MV-4-11 (cell line): ENCODE measurements at regions not wholly inside any gene's neighbourhood (a gene's known extent, or its start where the extent isn't known, plus 50 kb on each side); places are given as distances from the start of the nearest gene placed in this dataset.
A peak's percentile ranks its signal among the peaks of the same experiment; 100 is the strongest.

ENCODE experiments used
- DNase-seq: peaks from one replicate; lab custom pipeline; 2025; lab: John Stamatoyannopoulos, UW

DNA sequence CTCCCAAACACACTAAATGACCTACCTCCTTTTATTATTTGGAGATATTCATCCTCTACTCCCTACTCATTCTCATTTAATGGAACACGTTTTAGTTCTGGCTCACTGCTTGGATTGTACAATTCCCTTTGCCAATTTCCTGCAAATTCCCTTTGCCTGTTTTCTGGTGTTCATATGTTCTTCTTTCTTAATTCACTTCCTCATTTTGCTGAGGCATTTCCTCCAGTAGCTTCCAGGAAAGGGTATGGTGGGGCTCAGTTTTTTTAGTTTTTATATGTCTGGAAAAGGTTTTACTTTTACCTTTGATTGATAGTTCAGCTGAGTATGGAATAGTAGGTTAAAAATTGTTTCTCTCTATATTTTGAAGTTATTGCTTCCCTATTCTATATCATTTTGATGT lies 143.6 kb upstream of the GOLIM4 start:
- no peak for DNase-seq

DNA sequence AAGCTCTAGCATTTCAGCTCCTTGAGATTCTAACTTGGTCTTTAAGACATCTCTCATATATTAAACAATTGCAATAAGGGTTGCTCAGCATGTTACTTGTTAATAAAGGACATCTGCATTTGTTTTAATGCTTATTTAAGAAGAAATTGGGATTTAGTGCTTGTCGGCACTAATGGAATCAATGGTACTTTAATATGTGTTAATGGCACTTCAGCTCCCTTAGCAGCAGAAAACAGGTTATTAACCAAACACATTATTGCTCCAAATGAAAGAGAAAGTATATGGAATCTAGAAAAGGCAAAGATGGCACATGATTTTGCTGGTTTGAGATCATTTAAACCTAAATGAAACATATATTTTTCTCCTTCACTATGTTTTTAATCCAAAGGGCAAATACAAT lies 137.3 kb upstream of the GOLIM4 start:
- no peak for DNase-seq

DNA sequence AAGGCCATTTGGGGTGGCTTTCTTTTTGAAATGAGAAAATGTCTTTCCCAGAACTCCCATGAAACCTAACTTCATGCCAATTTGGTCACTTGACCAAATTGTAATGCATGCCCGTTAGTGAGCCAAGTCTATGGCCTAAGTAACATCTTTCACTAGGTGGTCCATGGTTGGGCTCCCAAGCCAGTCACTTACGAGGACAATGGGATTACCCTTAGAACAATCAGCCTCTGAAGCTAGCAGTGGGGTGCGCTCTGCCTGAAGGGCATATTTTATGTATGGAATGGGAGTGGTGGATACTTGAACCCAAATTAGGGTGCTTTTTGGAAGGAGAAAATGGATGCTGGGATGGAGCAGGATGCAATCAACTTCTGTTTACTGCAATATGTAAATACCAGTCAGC lies 127.4 kb upstream of the GOLIM4 start:
- DNase-seq = no peak

DNA sequence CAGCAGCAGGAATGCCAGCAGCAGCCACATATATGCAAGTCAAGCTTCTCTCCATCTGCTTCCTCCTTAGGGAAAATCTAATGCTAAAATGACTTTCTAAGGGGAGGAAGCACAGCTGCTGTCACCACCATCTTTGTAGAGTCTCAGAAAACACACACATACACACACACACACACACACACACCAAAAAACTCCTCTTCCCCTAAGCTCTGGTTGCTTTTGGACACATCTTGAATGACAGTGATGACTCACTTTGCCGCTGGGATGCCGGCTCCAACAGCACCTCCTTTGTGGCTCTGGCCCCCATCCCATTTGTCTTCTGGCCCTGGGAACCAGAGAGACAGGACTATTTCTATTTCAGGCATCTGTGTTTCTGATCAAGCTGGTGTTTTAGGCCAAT lies 124.8 kb upstream of the GOLIM4 start:
- DNase-seq = no peak

DNA sequence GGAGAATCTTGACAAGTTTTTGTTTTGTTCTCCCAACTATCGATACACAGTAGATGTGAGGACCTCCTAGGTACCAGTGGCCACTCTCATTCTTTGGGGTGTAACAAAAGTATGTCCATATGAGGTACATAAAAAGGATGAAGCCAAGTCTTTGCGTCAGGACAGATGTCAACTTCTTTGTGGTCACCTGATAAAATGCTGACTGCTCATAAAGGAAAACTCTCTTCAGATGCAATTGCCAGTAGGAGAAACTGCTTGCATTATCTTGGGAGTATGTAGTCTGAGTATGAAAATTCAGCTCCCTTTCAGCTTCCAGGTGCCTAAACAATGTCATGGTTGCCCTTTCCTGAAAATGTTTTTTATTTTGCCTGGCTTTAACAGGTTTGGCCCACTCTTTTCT lies 123.8 kb upstream of the GOLIM4 start:
- no peak for DNase-seq

DNA sequence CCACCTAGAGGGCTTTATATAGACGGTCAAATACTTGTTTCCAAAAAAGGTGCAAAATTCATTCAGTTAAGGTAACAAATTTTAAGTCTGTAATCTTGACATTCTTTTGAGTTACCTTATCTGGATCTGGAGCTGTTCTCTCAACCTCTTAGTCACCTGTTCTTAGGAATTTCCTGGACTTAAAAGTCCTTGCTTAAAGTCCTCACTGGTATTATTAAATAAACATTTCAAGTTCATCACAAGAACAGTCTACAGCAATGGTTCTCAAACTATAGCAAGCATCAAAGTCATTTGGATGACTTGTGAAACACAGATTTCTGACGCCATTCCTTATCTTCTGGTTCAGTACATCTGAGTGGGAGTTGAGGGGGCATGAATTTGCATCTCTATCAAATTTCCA lies 122.9 kb upstream of the GOLIM4 start:
- no peak for DNase-seq

DNA sequence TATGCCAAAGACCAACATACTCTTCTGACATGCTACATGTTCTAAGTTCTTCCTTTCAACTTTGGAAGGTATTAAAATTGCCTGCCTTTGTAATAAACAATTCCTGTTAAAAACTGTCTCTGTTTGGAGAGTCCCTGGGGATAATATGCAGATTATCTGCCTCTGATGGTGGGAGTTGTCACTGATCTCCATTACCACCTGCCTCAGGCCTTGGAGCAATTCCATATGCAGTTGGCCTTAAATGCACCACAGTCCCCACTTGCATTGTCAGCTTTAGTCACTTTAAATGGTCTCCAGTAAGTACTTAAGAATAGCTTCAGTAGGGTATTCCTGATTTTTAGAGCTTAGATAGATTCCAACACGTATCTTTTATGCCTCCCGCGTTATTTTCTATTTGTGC lies 121.1 kb upstream of the GOLIM4 start:
- no peak for DNase-seq

DNA sequence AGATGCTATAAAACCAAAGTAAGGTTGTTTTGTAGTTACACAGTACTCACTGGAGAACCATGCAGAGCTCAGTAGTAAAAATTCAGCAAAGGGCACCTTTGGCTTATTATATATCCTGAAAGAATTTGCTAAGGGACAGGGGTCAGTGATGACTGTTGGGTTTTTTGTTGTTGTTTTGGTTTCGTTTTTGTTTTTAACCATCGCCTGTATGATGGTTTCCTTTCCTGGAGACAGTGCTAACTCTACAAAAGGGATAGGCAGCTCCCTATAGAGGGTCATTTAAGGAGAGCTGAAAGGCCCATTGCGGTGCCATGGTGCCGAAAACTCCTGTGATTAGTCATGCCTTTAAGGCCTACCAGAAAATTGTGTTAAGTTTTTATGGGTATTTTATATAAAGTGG lies 118.2 kb upstream of the GOLIM4 start:
- DNase-seq = no peak

DNA sequence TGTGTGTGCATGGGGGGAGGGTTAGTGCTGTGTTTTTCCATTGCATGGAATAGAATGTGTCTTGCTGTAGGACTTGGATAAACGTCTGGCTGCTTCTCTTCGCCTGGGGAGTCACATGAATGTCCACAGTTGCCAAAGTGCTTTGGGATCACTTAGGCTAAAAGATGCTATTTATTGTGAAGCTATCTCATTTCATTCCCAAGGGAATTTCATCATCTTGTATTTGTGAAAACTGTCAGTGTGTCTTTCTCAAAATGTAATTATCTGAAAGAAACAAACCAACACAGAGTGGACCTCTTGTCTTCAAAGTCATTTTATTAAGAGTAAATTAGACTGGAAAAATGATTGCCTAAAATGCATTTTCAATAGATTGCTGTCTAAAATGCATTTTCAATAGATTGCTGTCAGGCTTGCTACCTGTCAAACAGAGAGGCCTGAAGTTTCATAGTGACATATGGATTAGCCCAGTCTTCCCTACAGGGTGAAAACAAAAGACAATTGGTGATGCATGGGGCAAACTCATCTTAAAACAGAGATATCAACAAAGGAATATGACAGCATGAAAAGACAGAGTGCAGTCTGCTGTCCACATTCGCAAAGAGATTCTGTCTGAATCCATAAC lies 117.1 kb upstream of the GOLIM4 start:
- DNase-seq = no peak

DNA sequence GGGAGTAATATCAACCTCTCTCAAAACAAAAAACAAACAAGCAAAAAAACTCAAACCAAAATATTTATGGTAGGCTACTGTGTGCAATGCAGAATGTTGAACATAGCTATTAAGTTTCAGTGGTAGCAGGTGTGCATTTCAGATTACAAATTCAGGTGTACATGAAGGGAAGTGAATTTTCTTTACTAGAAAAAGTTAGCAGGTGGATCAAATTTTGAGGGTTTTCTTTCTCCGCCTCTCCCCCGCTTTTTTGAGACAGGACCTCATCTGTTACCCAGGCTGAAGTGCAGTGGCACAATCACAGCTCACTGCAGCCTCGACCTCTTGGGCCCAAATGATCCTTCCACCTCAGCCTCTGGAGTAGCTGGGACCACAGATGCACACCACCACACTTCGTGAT lies 109.7 kb upstream of the GOLIM4 start:
- no peak for DNase-seq

DNA sequence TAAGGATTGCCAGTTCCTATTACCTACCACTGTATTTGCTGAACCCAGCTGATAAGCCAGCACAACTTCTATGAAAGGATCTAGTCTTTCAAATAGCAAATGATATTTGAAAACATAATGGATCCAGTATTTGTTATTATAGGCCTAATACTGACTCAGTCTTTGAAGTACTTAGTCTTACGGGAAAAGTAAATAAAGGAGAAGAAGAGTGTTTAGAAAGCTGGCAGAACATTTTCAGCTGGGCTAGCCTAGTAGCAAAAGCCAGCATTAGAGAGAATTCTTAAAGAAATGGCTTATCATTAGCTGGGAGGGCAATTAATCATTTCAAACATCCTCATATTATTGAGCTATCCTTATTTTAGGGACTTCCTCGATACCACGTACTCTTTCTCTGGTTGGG lies 101.4 kb upstream of the GOLIM4 start:
- no peak for DNase-seq

DNA sequence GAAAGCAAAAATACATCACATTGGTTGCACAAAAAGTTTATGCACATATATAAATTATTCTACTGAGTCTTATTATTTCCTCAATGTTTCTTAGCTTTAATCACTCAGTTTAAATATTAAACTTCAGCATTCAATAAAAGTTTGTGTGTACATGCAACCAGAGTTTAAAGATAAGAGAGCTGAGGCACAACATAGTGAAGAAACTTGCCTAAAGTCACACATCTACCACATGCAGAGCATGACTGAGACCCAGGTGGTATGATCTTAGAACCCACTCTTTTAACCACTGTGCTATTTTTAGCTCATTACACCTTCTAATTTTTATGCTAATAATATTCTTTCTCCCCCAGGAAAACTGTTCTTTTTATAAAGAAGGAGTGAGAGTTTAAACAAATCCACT lies 96.1 kb upstream of the GOLIM4 start:
- no peak for DNase-seq

DNA sequence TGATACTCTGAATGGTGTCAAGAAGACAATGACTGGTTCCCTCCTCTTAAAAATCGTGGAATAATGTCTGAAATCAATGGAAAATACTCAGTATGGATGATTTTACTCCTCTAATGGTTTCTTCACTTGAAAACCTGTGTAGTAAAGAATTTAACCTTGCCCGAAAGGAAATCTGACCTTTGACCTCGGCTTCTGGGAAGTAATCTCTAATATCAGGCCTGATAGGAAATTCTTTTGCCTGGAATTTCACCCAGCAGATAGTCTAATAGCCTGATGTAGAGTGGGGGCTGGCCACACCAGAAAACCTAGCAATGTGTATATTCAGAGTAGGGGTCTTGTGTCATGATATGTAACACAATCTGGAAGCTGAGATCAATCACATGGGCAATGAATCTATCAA lies 91.5 kb upstream of the GOLIM4 start:
- DNase-seq = no peak

DNA sequence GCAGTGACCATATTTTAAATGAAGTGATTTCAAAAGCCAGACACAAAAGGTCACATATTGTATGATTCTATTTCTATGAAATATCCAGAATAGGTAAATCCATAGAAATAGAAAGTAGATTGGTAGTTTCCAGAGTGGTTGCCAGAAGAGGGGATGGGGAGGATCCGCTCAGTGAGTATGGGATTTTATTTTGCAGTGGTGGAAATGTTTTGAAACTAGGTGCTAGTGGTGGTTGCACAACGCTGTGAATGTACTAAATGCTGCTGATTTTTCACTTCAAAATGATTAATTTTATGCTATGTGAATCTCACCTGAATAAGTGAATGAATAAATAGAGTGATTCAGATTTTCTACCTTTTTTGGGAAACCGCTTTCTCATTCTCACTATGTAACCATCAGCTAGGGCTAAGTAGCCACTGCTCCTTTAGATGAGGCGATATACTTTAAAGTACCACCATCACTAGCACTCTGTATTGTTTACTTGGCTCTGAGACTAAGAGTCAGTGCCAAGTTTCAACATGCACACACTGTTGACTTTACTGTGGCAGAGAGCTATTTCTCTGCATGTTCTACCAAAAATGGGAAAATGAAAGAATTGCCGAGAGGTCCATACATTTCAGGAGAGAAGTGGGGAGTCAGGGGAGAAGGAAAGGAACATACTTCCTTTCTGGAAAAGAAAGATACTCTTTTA lies 90.7 kb upstream of the GOLIM4 start:
- DNase-seq = no peak

DNA sequence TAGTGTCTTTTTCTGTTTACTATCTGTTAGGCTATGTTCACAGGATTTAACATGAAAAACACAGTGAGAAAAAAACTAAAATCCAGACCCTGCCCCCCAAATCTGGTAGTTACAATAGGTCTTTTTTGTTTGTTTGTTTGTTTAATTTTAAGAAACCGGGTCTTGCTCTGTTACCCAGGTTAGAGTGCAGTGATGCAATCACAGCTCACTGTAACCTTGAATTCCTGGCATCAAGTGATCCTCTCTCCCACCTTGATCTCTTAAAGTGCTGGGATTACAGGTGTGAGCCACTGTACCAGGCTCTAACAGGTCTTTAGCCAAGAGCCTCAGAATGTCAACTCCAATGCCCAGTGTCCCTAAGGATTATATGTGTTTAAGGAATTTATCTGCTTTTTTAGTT lies 88.0 kb upstream of the GOLIM4 start:
- no peak for DNase-seq

DNA sequence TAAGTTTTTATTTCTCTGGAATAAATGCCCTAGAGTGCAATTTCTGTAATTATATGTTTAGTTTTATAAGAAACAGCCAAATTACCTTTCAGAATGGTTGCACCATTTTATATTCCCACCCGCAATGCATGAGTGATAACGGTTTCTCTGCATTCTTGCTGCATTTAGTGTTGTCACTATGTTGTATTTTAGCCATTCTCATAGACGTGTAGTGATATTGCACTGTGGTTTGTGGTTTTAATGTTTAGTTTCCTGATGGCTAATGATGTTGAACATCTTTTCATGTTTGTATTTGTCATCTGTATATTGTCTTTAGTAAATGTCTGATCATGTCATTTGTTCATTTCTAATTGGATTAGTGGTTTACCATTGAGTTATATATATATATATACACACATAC lies 73.0 kb upstream of the GOLIM4 start:
- DNase-seq = no peak

DNA sequence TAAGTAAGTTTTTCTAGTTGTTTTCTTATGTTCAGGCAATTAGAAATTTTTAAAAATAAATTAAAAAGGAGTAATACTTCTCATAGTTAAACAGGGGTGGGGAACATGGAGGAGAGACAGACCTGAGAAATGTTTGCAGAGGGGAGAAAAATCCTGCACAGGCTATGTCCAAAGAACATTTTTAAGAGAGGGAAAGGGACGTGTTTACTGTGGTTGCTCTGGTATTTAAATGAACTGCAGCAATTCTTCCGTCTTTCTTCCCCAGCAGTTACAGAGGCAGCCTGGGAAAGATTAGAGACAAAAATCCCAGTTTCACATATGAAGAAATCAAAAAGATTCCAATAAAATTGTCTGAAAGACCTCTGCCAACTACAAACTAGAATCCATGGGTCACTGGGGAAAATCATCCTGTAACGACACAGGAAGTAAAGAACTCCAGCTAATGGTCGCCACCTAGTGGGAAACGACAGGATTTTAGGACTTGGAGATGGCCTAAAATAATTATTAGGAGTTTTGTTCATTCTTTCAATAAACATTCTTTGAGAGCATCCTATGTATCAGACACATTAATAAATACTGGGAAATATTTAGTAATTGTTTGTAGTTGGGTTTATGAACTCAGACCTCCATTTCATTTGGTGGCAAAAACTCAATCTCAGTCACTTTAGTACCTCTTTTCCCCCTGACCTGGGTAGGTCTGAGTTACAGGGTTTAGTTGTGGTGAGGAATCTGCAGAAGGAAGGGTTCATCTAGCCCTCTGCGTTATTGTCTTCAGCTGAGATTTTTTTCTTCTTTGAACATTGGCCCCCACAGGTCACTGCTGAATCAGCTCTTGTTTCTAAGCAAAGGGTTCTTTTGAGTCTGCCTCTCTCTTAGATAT lies 69.9 kb upstream of the GOLIM4 start:
- DNase-seq = peak; percentile 64

DNA sequence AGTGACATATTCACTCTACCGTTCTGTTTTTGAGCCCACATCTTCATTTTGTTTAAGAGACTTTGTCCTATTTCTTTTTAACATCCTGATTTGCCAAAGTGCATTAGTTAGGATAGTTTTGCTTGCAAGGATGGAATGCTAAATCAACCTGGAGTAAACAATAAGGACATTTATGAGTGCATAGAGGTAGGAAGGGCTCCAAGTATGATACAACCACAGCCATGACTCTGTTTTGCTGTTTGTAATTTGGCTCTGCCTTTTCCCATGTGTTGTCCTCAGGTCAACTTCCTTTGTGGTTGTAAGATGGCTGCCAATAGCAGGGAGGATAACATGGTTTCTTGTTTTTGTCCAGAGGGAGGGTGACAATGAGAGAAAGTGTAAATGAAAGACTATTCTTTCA lies 66.4 kb upstream of the GOLIM4 start:
- no peak for DNase-seq

DNA sequence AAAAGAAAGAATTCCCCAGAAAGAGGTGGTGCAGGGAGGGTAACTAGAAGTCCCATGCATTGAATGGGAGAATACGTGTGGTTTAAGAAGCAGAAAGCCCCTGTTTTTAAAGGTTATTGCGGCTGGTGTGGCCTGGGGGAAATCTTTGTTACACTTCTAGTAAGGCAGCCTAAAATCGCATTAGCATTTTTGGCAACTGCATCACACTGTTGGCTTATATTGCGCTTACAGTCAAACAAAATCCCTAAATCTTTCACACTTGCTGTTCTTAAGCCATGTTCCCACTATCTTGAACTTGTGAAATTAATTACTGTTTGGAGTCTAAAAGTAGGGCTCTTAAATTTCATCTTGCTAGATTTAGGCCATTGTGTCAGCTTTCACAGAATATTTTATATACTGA lies 66.0 kb upstream of the GOLIM4 start:
- no peak for DNase-seq

DNA sequence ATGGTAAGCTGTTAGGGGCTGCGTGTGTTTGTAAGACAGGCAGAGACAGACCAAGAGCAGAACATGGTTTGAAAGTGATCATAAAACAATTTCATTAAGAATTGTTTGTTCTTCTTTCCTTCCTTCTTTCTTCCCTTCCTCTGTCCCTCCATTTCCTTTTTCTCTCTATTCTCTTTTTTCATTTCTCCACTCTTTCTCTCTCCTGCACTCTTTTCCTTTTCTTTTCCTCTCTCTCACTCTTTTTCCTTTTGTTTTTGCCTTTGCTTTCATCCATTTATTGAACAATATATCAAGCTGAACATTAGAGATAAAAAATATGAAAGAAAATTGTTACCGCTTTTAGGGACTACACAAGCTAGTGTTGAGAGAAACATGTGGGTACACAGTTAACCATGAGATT lies 62.2 kb upstream of the GOLIM4 start:
- no peak for DNase-seq

DNA sequence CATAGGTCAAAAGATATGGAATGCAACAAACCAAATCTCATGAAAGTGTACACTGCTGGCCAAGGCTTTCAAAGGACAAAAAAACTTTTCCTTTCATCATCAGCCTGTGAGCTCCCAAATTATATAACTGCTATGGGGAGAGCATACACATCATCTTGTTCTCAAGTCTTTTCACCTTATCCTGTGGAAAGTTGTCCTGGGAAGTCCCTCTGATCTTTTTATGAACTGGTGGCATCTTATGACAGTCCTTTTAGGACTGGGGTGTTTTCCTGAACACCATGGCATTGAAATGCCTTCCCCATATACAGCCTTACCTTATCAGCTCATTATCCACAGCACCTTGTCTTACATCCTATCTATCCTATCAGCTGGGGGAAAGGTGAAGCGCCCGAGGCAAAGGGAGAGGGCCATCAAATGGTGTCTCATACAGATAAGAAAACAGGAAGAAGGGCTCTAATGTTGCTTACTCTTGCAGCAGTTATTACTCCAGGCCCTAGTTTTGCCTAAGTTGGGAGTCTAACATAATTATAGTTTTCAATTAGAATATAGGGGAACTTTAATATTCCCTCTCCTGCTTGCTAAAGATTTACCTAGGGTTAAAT lies 61.5 kb upstream of the GOLIM4 start:
- DNase-seq = peak; percentile 42

DNA sequence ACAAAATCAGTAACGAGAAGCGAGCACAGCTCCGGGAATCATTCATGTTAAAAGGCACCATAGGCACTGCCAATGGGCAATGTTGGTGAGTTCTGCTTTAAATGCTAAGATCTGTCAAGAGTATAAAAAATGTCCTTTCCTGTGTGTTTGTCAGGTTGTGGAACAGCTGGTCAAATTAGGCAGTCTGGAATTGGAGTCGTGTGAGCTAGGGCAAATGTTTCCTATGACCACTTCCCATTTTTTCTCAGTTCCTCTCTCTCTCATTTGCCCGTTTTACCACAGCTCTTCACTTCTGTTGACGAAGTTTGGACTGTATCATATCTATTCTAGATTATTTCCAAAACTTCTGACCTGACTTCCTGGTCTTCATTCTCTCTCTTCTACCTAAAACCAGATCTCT lies 60.8 kb upstream of the GOLIM4 start:
- peak; percentile 95 for DNase-seq

DNA sequence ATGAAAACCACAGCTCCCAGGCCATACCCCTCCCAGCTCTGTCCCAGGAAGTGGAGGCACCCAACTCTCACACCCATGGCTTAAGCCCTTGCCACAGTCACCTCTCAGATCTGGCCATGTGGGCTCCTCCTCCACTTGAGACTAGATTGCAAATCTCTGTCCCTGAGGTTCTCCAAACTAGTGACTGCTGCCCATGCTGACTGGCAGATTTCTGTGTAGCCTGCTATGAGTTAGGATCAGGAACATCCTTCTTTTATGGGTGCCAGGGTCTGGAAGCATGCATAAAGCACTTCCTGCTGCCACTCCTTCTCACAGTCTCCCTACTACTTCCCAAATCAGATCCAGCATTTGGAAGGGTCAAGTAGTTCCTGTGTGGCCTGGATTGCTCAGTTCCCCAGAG lies 59.6 kb upstream of the GOLIM4 start:
- peak; percentile 67 for DNase-seq
